ENCODE measurements at regions not wholly inside any gene's neighbourhood (a gene's known extent, or its start where the extent isn't known, plus 50 kb on each side); places are given as distances from the start of the nearest gene placed in this dataset.
"Not testable (repeated sequence)": the region's sequence is repeated elsewhere in the genome, so short reads cannot be mapped to it uniquely, and the experiment has no call there.

DNA sequence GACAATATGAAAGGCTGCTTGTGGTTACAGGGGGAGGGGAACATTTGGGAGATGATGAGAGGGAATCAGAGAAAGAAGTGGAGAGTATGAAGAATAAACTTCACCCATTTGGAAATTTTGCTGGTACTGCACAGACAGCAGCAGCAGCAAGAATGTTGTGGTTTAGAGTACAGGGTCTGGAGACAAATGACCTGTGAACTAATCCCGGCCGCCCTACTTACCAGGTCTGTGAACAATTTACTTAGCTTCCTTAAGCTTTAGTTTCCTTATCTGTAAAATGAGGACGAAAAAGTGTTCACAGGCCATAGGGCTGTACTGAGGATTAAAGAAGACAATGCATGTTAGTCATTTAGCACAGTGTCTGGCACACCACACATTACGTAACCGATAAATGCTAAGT lies 685.4 kb upstream of the CELF4 start:
- DNase-seq, result no peak

DNA sequence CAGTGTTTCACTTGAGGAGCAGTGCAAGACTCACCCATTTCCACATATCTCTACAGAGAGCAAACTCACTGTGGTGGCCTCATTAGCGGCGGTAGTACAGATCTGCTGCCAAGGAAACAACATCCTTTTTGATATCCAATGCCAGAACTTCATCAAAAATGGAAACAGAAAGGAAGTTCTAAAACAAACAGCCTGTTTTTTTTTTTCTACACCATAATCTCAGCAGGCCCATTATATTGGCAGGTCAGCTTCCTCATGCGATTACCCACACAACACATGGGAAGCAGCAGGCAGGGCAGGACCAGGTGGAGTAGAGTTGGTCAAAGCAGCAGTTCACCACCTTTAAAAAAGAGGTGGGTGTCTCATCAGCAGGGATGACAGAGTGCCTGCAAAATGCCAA lies 678.9 kb upstream of the CELF4 start:
- DNase-seq, result no peak

DNA sequence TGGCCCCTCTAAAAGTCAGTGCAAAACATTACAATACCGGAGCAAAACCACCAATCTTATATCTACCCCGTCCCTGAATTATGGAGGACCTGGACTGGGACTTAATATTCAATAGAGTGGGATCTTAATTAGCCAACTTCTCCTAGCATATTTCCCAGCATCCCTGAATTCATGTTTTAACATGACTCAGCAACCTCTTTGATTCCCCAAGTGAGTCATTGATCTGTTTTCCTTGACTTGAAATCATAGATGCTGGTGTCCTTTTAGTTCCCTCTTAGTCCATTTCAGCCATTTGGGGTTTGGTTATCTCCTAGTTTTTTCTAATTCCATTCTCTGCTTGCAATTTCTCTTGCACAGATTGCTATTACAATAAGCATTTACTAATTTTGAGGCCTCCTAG lies 677.7 kb upstream of the CELF4 start:
- DNase-seq, result no peak

- DNase-seq, result no peak
These were observed 676.1 kb upstream of the CELF4 start for GRCh38 chr18:38241736-38242135.

GRCh38 chr18:38241216-38241615 lies 675.6 kb upstream of the CELF4 start:
- DNase-seq, result no peak

DNA sequence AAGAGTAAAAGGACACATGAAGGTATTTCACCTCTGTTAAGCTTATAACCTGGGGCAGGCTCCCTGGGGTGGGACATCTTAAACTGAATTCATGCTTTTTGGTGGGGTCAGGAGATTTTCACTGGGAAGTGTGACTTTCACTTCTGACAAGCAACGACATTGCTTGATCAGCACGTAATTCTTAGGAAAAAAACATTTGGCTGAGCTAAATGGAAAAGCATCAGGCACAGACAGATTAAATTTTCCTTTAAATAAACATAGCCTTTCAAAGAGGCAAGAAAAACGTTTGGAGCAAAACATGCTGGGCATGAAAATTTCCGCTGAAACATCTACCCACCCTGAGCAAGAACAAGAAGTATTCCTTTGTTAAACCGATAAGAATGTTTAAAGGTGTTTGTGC lies 674.0 kb upstream of the CELF4 start:
- no peak for DNase-seq

GRCh38 chr18:38237796-38238195 lies 672.2 kb upstream of the CELF4 start:
- DNase-seq, result no peak

- DNase-seq, result no peak
These were observed 656.0 kb upstream of the CELF4 start for GRCh38 chr18:38221476-38222100.

GRCh38 chr18:38198956-38199355 lies 633.4 kb upstream of the CELF4 start:
- DNase-seq, result no peak

DNA sequence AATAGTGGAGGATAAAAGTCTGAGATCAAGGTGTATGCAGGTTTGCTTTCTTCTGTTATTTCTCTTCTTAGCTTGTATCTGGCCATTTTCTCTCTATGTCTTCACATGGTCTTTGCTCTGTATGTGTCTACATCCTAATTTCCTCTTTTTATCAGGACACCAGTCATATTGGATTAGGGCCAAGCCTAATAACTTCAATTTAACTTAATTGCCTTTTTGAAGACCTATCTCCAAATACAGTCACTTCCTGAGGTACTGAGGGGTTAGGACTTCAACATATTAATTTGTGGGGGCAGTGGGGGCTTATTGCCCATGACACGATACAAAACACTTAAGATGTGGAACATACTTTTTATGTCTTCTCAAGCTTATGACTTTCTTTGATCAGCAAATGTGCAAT lies 632.9 kb upstream of the CELF4 start:
- no peak for DNase-seq

DNA sequence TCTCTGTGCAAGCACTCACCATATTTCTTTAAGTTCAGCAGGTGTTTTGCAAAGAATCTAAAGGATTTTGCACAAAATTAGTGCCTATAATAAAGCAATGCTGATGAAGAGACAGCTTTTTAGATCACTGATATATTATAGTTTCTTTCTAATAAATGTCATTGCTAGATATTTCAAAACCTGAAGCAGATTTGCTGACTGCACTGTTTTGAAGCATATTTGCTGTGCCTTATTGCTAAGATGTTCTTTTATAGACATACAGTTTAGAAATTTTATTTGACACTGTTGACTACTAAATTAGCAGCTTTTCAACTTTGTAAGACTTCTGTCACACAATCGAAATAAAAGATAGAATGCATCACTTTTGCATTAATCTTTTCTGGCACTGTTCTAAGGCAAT lies 620.9 kb upstream of the CELF4 start:
- DNase-seq, result no peak

DNA sequence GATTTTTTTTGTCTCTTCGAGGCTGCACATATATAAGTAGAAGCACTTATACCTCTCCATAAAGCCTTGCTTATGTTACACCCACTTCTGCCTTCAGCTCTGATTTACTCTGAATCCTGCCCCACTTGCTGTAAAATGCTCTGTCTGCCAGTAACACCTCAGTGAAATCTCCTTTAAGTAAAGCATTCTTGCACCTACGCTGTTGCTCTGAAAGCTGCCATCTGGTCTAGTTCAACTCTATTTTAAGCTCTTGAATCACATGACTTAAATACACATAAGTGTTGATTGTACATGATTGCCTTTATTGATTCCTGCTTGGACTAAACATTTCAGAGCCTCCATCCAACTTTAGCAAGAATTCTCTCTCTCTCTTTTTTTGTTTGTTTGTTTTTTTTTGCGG lies 609.0 kb upstream of the CELF4 start:
- DNase-seq, result no peak

DNA sequence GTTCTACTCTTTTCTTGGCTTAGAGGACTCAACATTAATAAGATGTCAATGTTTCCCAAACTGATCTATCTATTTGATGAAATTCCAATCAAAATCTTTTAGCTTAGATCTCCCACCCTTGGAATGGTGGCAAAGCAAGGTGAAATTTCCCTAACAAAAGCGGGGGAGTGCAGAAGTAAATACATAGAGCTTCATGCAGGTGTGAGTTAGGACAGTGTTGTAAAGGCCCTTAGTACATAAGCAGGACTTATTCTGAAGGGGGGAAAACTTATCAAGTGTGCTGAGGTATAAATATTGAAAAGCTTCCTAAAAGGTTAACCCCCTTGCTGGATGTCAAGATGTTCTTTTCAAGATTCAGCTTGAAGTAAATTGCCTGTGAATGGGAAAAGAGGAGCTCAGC lies 608.6 kb upstream of the CELF4 start:
- no peak for DNase-seq

GRCh38 chr18:38170845-38171244 lies 605.2 kb upstream of the CELF4 start:
- DNase-seq, result no peak

DNA sequence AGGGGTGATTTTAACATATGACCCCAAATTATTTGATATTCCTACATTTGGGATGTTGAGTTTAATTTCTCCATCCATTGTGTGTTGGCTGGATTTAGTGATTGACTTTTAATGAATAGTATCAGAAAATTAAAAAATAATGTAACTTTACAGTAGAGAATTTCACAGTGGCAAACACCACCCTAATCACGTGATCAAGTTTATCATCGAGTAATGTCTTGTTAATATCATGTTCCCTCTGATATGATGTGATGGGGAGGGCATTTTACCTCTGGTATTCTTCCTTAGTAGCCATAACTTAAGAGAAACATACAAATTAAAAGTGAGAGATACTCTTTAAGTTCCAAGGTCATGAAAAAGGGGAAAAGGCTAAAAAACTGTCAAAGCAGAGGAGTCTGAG lies 602.0 kb upstream of the CELF4 start:
- DNase-seq, result no peak

- DNase-seq, result not testable (repeated sequence)
These were observed 587.5 kb upstream of the CELF4 start for GRCh38 chr18:38153116-38153515.

DNA sequence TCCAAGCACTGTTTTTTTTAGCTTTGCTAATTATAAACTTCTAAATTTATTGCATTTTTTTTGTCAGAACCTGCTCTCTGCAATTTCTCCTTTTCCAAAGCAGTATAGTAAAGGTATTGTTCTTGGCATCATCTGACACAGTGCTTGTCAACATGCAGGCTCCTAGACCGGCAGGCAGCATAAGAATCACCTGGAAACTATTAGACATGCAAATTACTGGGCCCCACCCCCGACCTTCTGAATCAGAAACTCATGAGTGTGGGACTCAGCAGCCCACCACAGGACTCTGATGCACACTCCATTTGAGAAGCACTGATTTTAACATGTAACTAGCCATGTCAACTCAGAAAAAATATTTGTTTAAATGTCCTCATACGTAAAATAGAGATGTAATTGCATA lies 551.1 kb upstream of the CELF4 start:
- no peak for DNase-seq

GRCh38 chr18:38115201-38115600 lies 549.6 kb upstream of the CELF4 start:
- DNase-seq, result no peak

DNA sequence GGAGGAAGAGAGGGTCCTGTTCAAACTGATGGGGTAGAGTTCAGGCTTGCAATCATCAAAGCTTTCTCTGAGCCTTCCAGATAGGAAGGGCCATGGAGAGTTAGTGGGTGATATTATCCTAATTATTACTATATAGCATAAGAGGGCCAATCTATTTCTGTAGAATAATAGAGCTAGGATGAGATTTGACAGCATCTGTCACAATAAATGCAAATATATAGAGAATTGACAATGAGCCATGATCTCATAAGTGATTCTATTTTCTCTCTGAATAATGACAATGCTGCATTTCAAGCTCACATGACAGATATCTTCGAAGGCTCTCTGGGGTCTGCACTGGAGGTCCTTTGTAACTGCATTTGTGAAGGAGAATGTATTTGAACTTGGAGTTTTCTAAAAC lies 521.9 kb upstream of the CELF4 start:
- no peak for DNase-seq

DNA sequence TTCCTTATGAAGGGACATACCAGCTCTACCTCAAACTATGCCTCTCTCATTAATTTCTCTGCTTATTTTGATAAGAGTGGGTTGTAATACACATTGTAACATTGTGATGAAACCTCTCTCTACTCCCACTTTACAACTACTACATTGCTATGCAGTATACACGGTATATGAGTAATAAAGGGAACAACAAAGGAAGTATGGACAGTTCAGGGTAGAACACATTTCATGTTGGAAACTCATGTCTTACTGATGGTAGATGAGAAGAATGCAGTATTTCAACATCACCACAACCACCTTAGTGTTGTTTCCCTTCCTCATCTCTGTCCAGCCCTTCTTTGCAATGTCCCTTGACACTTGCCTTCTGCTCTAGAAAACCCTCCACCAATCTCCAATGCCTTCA lies 515.9 kb upstream of the CELF4 start:
- DNase-seq, result no peak

DNA sequence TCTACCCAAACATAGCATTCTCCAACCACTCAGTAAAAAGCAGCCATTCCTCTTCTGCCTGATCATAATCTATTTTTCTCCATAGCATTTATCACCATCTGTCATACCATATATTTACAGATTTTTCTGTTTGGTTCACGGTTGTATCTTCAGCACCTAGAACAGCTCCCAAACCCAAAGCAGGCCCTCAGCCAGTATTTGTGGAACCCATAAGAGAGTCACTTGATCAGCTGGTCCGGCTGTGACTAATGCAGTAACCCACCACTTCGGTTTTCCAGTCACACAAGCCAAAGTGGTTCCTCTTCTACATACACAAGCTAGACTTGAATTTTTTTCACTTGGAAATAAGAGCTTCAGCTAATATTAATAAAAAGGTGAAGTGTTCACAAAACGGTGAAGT lies 511.6 kb upstream of the CELF4 start:
- no peak for DNase-seq

GRCh38 chr18:38076346-38077070 lies 510.9 kb upstream of the CELF4 start:
- DNase-seq, result no peak

DNA sequence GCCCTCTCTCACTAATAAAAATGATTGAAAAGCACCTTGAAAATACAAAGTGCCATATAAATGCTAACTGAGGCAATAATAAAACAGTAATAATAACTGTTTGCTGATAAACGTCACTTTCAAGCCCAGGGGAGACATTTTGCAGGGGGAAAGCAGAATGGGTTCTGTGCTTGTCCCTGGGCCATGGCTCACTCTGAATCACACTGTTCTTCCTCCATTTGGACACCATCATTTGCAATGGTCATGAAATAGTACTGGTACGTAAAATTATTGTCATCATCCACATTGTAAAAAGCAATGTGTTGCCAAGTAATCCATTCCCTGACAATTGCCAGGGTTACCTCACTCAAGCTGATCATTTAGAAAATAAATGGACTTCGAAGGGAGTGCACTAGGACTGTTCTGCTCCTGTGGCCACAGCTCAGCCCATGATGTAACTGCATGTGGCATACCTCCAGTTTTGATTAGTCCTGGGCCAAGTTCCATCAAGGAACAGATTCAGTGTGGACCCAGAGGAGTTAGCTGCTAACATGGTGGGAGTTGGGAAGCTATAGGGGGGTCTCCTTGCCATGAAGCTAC lies 508.8 kb upstream of the CELF4 start:
- DNase-seq, result no peak

DNA sequence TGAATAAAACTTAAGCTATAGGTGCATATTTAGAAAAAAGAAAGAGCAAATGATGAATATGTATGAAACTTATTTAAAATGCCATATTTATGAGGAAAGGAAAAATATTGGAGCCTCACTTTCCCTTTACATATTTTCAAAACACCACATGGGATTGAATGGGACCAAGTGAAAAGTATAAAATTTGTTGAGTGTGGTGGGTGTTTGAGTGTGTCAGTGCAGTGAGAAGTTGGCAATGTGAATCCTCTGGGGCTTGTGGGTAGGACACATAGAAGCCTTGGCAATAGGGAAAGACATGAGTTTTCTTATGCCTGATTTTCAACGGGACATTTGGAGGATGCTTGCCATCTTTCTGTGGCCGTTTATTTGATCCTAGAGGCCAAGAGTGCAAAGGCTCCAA lies 502.2 kb upstream of the CELF4 start:
- DNase-seq, result no peak

GRCh38 chr18:38067086-38067485 lies 501.5 kb upstream of the CELF4 start:
- no peak for DNase-seq
